Kidney tubule cell (primary cell): ENCODE measurements at regions not wholly inside any gene's neighbourhood (a gene's known extent, or its start where the extent isn't known, plus 50 kb on each side); places are given as distances from the start of the nearest gene placed in this dataset.
"Not testable (repeated sequence)": the region's sequence is repeated elsewhere in the genome, so short reads cannot be mapped to it uniquely, and the experiment has no call there.

ENCODE experiments used
- DNase-seq: peaks from one replicate; pipeline ENCODE4 v3.0.0-alpha.2; 2018; ENCODE audit warnings: low spot score

DNA sequence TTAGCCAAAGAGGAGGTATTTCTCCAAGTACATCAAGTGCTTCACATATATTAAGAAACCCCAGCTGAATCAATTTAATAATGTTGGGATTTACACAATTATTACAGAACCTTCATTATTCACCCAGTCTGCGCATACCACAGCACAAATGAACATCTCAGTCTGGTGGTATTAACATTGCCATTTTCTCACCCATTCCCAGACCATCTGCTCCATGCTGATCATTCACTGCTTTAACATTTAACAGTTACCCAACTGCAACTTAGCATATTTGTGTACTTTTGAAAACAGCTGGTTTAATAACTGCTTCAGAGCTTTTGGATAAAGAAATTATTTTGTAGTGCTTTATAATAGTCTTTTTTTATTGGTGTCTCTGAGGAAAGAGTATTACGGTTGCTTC, 1072.1 kb downstream of the NXPH1 start:
- DNase-seq = no peak

DNA sequence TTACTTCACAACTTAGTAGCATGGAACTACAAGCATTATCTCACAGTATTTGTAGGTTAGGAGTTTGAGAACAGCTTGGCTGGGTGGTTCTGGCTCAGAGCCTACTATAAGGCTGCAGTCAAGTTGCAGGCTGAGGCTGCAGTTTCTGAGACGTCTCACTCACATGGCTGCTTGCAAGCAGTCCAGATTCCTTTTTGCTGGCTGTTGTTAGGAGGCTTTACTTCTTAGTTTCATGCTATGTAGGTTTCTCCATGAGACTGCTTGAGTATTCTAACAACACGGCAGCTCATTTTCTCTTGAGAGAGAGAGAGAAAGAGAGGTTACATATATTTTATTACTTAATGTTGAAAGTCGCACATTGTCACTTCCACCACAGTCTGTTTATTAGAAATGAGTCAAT, 1073.9 kb downstream of the NXPH1 start:
- DNase-seq = no peak

DNA sequence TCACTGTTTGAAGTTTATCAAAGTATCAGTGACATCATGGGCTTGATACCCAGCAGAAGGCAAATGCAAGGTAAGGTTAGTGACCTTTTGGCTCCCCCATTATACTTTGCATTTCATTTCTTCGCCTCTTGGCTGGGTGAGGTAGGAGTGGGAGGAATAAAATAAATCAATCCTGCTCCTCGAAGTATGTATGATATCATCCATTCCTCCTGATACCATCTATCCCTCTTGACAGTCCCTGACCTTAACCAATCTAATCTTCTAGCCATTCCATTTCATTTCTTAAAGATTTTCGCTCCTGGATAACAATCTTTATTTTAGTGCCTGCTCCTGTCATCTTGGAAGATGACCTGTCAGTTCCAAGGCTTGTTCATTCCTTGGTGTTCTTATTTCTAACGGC, 1083.3 kb downstream of the NXPH1 start:
- no peak for DNase-seq

DNA sequence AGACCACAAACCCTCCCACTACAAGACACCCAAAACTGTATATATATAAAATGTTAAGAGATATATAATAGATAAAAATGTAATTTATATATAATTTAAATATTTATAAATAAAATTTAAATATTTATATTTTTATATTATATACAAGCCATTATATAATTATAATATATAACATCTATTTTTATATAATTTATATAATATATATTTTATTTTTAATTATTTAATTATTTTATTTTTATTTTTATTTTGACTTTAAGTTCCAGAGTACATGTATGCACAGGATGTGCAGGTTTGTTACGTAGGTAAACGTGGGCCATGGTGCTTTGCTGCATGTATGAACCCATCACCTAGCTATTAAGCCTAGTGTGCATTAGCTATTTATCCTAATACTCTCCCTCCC, 1090.2 kb downstream of the NXPH1 start:
- DNase-seq = no peak

DNA sequence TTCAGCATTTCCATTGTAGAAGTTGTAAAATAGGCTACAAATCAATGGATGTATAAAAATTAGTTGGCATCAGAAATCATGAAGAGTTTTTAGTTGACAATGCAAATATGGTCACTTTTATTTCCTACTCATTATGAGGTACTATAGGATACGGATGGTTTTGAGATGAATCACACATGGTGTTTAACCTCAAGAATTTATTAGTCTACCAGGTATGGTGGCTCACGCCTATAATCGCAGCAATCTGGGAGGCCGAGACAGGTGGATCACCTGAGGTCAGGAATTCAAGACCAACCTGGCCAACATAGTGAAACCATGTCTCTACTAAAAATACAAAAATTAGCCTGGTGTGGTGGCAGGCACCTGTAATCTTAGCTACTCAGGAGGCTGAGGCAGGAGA, 1119.0 kb downstream of the NXPH1 start:
- not testable (repeated sequence) for DNase-seq

DNA sequence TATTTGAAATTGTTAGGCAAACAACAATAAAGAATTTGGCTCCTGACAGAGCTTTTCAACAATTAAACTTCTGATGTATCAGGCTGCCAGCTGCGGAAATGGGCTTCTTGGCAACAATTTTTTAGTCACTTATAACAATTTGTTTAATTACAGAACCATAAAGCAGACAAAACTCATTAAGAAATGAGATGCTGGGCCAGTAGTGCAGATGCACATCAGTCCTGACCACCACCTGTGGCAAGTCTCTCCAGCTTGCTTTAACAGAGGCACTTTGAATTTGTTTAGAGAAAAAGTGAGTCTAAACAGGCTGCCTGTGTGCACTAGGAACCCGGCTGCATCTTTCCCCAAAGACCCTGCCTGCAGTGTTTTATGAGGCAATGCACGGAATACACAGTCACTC, 1124.4 kb downstream of the NXPH1 start:
- DNase-seq = no peak

DNA sequence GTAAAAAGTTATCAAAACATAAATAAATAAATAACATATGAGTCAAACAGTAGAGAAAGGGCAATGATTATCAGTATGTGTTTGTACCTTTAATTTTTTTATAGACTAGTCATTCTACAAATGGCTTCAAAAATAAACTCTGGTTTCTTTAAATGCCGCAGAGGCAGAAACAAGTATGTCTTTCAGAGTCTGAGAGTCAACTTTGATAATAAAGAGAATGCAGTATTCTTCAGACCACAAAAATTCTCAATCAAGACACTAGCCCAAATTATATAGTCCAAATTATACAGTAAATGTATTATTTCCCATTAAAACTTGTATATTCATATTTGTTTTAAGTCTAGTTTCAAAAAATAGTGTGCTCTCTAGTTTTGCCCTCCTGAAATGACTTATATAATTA, 1142.3 kb downstream of the NXPH1 start:
- no peak for DNase-seq

DNA sequence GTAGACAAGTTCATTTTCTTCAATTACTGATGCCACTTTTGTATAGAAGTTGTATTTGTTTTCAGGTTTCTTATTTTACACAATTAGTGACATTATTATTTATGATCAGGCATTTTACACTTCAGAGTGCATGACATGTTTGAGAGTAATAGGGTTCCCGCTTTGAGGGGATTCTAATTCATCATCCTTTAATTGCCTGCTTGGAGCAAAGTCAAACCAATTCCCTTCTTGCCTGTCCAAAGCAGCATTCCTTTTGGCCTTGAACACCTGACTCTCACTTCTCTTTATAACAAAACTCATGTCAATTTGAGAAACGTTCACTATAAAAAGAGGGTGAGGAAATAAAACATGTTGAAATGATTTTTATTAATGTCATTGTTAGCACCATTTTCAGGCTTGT, 1149.4 kb downstream of the NXPH1 start:
- no peak for DNase-seq

DNA sequence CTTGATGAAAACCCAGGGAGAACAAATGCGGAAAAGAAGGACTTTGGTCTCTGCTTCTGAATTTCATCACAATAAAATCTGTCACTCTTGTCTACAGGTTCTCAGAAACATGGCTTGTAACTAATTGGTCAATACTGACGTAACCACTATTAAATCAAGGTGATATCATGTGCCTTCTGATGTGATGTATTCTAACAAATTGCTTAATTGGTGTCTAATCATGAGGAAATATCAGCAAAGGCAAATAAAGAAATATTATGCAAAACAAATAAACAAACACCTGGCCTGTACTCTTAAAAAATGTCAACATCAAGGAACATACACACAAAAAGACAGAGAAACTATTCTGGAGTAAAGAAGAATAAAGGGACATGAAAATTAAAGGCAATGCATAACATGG, 1165.0 kb downstream of the NXPH1 start:
- no peak for DNase-seq

DNA sequence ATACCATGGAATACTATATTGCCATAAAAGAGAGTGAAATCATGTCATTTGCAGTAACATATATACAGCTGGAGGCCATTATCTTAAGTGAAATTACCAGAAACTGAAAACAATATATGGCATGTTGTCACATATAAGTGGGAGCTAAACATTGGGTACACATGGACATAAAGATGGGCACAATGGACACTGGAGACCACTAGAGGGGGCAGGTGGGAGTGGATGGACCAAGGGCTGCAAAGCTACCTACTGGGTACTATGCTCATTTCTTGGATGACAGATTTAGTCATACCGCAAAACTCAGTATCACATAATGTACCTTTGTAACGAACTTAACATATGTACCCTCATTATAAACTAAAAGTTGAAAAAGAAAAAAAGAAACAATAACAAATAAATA, 1167.6 kb downstream of the NXPH1 start:
- DNase-seq = no peak

DNA sequence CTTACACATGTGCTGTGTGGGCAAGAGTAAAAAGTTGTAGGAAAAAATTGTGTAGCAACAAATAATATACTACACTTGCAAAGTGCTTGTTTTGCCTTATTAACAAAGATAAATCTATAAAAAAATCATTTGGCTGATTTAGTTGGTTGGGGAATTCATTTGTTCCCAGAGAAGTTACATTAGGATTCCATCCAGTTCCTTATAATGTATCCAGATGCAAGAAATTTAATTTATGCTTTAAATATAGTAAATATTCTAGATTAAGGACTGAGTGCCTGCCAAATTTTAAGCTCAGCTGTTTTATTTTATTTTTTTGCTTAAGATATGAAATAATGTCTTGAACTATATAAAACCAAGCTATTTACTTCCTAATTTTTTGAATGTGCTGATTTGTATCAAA, 1169.9 kb downstream of the NXPH1 start:
- no peak for DNase-seq

DNA sequence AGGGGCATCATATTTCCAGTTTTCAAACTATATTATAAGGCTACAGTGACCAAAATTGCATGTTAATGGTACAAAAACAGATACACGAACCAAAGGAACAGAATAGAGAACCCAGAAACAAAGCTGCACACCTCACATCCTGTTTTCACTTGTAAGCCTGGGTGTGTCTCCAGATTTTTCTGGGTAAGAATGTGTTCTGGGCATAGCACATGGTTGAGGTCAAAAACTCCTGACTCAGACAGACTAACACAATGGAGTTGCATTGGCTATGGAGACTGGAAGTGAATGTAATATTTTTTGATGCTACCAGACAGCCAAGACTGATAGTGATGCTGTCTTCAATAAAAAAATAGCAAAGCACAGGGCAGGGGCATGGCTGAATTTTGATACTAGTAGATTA, 1175.2 kb downstream of the NXPH1 start:
- DNase-seq = no peak

DNA sequence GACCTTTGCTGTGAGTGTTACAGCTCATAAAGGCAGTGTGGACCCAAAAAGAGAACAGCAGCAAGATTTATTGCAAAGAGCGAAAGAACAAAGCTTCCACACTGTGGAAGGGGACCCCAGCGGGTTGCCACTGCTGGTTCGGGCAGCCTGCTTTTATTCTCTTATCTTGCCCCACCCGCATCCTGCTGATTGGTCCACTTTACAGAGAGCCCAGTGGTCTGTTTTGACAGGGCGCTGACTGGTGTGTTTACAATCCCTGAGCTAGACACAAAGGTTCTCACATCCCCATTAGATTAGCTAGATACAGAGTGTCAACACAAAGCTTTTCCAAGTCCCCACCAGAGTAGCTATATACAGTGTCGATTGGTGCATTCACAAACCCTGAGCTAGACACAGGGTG, 1187.5 kb downstream of the NXPH1 start:
- DNase-seq = not testable (repeated sequence)

DNA sequence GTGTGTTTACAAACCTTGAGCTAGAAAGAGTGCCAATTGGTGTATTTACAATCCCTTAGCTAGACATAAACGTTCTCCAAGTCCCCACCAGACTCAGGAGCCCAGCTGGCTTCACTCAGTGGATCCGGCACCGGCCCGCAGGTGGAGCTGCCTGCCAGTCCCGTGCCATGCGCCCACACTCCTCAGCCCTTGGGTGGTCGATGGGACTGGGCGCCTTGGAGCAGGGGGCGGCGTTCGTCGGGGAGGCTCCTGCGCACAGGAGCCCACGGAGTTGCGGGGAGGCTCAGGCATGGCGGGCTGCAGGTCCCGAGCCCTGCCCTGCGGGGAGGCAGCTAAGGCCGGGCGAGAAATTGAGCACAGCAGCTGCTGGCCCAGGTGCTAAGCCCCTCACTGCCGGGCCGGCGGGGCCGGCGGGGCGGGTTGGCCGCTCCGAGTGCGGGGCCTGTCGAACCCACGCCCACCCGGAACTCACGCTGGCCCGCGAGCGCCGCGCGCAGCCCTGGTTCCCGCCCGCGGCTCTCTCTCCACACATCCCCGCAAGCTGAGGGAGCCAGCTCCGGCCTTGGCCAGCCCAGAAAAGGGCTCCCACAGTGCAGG, 1188.0 kb downstream of the NXPH1 start:
- DNase-seq = not testable (repeated sequence)

DNA sequence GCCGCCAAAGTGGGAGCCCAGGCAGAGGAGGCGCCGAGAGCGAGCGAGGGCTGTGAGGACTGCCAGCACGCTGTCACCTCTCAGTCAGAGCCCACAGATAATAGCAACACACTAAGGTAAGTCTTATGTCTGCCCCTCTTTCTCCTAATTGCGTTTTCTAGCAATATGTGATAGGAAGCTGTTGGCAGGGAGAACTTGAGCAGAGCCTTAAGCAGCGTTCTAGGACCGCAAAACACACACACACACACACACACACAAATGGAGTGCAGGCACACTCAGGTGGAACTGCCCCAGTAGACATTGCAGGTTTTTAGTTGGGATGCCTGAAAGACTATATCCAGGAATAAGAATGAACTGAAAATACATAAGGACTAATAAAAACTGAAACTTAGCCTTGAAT, 1188.5 kb downstream of the NXPH1 start:
- DNase-seq = no peak

DNA sequence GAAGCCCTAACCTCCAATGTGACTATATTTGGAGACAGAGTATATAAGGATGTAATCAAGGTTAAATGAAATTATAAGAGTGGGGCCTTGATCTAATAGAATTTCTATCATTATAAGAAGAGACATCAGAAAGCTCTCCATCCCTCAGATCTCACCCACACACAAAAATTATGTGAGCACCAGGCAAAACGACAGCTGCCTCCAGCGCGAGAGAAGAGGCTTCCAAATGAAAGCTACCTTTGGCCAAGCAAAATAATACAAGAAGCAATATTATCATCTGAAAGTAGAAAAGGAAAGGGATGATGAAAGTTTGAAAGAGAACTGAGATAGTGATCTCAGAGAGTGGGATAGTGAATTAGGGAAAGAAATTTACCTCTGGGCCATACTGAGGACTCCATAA, 1192.5 kb downstream of the NXPH1 start:
- no peak for DNase-seq

DNA sequence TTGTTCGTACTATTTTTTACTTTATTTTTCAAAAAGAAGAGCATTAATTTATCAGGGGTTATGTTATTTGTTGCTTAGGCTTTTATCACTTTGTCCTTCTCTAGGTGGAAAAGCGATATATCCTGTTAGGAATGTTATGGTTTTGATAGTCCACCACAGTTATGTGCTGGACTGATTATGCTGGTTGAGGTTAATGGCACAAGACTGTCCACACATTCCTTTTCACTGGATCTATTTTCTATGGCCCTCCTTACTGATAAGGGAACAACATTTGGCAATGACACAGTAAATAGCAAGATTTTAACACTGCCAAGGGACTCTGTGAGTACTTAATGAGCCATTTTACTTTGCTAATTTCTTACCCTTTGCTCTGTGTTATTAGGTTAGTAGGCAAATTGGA, 1212.3 kb downstream of the NXPH1 start:
- DNase-seq = no peak

DNA sequence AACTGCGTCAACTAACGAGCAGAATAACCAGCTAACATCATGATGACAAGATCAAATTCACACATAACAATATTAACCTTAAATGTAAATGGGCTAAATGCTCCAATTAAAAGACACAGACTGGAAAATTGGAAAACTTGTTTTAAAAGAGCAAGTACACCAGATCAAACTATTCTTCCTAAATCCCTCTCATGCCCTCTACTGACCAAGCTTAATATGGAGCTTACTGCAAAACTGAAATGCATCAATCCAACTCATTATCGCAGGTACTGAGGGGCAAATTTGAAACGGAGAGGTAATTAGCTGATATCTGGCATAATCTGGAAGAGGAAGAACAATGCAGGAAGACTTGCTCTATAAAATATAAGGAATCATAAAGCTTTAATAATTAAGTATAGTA, 1223.8 kb downstream of the NXPH1 start:
- no peak for DNase-seq

DNA sequence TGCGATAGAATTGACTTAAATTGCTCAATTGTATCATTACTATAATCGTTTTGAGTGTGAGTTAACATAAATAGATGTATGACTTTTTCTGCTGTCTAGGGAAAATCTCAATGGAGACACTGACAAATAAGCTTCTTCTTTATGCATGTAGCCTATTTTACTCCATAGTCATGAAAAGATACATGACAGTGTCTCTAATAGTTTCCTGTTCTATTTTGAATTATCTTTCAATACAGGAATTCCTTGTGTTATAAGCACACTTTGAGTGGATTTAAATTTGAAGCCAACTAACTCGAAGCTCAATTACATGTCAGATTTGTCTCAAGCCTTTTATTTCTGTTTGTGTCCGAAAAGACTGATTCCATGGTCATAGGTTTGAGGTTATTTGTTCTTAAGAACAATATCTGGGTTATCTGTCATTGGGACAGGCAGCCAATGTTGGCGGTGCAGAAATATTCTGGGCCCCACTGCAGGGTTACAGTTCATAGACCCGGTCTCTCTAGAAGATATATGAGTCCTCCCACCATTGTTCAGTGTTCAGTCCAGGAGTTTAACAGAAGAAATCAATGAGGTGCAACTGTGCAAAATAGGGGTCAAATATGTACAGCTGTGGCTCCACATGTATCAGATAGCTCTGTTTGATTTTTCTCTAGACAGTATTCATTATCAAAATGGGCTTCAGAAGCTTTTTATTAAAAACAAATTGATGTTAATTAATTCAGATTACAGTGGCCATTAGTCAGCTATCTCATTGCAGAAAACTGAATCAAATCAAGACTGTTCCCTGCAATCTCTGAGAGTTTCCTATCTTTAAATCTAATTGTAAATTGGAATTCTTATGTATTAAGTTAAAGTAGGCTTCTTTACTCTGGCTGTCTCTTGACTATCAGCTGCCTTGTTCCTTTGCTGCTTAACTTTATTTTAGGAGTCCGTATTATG, 1238.8 kb downstream of the NXPH1 start:
- no peak for DNase-seq

DNA sequence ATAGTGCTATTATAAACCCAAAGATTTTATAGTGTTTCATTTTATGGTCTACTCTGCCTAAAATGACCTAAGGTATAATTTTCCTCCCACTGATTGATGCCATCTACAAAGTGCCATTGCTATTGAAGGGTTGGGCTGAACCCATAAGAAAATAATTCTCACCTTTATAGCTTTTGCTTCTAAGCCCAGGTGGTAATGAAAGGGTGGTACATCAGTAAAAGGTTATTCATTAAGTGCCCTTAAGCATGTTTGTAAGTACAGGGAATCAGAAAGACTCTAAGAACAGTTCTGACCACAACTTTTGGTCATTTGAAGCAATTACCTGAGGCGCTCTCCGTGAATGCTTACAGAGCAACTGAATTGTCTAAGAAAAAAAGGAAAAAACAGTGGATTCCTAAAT, 1247.3 kb downstream of the NXPH1 start:
- no peak for DNase-seq

DNA sequence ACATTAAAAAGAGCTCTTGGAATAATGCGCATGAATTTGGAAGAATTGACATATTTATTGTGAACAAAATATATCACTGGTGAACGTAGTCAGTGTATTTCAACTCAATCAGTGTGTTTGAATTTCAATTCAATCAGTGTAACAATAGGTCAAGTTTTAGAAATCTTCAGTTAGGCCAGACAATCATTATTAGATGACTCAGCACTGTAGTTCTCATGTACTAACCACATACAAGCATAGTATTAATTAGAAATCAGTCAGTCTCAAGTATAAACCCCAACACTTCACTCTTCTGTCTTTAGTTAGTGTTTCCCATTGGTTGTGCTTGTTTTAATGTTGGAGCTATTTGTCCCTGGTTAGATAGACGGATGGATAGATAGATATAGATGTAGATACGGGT, 1247.9 kb downstream of the NXPH1 start:
- DNase-seq = no peak

DNA sequence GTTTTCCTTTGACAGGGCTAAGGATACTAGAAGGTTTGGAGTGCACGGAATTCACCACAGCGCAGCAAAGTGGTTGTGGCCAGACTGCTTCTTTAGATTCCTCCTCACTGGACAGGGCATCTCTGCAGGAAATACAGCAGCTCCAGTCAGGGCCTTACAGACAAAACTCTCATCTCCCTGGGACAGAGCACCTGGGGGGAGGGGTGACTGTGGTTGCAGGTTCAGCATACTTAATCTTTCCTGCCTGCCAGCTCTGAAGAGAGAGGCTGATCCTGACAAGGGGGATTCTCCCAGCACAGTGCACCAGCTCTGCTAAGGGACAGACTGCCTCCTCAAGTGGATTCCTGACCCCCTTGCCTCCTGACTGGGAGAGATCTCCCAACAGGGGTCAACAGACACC, 1257.9 kb downstream of the NXPH1 start:
- no peak for DNase-seq

DNA sequence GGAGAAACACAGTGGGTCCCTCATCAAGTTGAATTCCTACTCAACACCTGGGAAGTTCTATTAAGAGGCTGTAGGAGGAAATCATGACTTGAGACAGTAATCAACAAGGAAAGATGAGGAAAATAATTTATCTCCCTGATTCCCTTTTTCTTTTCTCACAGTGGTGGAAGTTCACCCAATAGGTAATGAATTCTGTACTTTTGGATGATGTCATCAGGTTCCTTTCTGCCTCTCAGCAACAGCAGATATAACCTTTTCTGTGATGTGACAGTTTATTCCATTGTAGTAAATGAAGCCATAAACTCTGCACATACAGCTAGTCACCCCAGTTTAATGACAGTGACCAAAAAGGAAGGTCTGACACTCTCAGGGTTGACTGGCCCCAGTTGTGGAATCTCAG, 1265.0 kb downstream of the NXPH1 start:
- no peak for DNase-seq

DNA sequence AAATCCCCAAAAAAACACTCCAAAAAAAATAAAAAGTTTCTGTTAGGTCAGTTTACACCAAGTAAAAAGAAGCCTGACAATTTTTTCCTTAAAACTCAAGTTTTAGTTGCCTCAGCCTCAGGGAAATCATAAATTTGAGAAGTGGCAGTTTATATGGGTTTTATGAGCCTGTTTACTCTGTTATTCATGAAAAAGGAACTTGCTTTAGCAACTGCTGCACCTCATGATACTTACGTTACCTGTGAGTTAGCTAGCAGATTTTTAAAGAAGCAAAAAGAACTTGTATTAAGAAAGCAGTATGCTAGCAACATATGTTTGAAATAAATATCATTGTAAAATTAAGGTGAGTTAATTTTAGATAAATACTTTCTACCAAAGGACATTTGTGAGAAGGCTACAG, 1264.5 kb upstream of the PHF14 start:
- no peak for DNase-seq
